ENCODE measurements at regions not wholly inside any gene's neighbourhood (a gene's known extent, or its start where the extent isn't known, plus 50 kb on each side); places are given as distances from the start of the nearest gene placed in this dataset.
"Not testable (repeated sequence)": the region's sequence is repeated elsewhere in the genome, so short reads cannot be mapped to it uniquely, and the experiment has no call there.

DNA sequence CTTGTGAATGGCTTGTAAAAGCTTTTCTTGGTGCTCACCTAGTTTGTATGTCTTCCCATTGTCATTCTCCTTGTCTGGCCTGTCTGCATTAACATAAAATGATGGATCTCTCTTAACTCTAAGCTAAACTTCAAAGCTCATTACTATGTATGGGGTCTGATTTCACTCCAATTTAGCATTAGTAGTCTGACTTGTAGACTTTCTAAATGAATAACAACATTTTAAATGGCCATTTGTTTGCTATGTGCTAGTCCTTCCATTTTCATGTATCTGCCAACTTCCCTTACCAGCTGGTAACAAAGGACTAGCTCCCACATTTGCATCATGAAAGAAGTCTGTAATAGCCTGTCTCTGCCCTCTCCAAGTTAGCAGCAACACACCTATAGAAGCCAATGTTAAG is 324.2 kb upstream of the RGPD4 start:
- DNase-seq, result no peak

DNA sequence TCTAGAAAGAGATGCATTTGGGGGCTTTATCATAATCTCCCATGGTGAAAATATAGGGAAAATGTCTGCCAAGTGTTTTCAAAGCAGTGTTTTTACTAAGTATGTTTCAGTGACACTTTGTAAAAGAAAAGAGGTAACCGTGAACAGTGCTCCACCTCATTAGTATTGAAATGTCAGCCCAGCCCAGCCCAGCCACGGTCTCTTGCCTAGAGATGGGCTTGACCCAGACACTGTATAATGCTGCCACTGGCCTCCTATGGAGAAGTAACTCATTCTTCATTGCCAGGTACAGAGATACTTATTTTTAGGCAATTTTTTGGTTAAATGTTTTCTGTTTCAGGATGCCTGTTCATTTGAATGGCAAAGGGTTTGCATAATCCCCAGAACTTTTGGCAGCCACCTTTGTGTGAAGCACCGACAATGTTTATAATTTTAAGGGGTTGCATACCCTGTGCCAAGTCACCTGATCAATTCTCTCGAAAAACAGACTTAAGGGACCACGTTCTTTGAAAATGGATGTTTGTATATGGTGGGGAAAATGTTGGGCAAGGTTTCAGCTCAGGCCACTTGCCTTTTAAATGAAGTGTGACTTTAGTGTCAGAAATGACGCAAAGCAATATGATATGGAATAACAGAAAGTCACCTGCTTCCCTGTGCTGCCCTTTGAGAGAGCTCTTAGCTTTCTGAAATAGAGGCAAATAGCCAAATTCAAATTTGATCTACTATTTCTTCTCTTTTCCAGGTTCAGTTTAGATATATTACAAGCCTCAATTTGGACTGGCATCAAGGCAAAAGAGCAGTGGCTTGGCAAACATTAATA is 314.5 kb upstream of the RGPD4 start:
- DNase-seq, result no peak

DNA sequence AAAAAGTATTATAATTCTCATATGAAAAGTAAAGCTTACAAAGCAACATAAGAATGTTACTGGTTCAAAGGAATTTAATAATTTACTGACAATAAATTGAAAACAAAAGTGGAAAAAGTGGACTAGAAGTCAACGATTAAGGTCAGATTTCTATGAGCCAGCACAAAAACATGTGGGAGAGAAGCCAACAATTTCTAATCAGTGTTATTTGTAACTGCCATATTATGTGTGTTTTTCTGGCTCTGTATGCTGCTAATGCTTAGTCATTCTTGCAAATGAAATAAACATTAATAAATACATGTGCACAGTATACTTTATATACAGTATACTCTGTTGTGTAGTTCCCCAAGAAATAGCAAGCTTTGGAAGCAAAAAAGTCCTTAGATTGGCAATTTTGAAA is 301.3 kb upstream of the RGPD4 start:
- DNase-seq, result no peak

DNA sequence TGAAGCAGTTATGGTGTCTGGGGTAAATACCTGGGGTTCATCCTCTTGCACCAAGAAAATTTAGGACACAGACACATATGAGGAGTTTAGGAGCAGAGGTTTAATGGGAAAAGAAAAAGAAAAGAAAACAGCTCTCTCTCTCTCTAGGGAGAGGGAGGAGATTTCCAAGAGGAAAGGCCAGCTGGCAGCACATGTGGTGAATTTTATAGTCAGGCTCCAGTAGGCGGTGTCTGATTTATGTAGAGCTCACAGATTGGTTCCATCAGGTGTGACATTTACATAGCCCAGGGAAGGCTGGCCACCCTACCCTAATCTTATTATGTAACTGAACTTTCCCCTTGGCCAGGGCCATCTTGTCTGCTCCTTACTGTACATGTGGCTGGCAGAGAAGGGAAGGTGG is 297.5 kb upstream of the RGPD4 start:
- peak; percentile 94 for DNase-seq

DNA sequence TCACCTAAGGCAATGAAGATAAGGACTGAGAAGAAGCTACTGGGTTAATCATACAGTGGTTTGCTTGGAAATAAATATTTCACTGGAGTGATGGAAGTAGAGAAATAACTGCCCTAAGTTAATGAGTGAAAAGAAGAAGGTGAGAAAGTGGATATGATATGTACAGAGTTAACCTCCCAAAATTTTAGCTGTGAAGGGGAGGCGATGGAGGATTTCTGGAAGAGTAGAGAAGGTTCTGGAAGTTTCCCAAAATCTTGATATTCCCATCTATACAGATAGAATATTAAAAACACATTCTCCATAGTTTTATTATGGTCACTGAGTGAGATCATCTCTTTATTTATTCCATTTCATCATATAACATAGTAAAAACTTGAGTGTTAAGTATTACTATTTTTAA is 296.6 kb upstream of the RGPD4 start:
- DNase-seq, result no peak

DNA sequence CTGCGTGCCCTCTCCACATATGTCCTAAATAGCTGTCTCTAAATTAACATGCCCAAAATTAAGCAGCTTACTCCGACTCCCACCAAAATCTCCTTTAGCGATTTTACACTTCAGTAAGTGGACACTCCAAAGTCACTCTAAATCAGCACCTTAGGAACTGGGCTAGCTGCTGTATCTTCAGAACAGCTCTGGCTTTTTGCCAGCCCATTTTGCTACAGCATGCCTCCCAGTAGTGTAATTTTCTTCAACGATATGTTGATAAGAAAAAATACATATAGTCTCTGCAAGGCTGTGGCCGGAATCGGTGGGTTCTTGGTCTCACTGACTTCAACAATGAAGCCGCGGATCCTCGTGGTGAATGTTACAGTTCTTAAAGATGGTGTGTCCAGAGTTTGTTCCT is 291.8 kb upstream of the RGPD4 start:
- DNase-seq, result no peak

DNA sequence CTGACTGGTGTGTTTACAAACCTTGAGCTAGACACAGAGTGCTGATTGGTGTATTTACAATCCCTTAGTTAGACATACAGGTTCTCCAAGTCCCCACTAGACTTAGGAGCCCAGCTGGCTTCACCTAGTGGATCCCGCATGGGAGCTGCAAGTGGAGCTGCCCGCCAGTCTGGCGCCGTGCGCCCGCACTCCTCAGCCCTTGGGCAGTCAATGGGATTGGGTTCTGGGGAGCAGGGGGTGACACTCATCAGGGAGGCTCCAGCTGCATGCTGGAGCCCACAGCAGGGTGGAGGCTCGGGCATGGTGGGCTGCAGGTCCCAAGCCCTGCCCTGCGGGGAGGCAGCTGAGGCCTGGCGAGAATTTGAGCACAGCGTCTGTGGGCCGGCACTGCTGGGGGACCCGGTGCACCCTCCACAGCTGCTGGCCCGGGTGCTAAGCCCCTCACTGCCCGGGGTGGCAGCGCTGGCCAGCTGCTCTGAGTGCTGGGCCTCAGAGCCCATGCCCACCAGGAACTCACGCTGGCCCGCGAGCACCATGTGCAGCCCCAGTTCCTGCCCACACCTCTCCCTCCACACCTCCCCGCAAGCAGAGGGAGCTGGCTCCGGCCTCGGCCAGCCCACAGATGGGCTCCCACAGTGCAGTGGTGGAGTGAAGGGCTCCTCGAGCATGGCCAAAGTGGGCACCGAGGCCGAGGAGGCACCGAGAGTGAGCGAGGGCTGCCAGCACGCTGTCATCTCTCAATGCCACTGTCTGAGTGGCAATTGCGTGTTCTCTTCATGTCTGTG is 290.6 kb upstream of the RGPD4 start:
- not testable (repeated sequence) for DNase-seq

DNA sequence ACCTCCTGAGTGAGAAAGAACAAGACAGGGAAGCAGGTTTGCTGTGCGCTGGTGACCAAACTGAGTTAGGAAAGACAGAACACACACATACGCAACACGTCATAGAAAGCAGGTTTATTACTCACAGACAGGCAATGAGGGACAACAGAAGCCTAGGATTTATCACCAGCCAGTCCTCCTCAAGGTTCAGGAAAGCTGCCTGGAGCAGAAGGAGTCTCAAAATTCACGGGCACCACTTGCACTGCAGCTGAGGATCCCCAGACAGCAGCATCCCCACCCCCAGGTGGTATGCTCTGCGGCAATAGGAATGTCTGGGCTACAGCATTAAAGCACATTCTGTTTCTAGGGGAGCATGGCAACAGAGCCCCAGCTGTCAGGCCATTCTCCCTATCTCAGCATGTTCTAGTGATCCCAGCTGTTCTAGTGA is 284.4 kb upstream of the RGPD4 start:
- peak; percentile 58 for DNase-seq

DNA sequence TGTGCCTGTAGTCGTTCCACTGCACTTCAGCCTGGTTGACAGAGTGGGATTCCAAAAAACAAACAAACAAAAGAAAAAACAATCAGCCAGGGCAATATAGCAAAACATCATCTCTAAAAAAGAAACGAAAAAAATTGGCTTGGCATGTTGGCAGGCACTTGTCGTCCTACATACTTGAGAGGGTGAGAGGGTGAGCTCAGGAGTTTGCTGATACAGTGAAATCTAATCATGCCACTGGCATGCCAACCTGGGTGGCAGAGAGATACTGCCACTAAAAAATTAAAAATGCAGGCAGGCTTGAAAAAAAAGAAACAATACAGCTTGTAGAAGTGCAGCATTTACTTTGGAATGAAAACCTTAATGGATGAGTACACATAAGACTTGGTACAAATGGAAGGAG is 282.9 kb upstream of the RGPD4 start:
- DNase-seq, result no peak

DNA sequence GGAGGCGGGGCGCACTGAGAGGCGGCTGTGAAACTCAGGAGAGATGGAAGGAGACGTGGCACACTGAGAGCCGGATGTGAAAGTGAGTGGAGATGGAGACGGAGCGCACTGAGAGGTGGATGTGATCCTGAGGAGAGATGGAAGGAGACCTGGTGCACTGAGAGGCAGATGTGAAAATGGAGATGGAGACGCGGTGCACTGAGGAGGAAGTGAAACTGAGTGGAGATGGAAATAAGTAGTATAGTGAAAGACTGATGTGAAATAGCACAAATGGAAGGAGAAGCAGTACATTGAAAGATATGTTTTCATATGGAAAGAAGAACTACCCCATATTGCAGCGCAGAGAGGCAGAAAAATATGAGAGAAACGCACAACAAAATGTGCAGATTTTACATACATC is 281.6 kb upstream of the RGPD4 start:
- DNase-seq, result no peak

DNA sequence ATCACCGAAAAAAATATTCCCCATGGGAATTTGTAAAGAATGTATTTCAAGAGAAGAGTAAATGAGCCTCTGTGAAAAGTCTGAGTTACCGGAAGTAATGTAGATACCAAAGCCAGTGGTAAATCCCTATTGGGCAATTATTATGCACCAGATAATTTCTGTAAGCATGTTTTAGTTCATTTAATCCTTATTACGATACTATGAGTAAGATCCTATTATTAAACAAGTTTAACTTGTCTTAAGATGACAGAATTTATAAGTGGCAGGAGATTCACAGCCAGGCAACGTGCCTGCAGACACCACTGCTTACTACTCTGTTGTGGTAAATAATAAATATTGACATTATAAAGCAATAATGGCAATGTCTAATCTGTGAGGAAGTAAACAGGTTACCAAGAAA is 280.8 kb upstream of the RGPD4 start:
- no peak for DNase-seq

DNA sequence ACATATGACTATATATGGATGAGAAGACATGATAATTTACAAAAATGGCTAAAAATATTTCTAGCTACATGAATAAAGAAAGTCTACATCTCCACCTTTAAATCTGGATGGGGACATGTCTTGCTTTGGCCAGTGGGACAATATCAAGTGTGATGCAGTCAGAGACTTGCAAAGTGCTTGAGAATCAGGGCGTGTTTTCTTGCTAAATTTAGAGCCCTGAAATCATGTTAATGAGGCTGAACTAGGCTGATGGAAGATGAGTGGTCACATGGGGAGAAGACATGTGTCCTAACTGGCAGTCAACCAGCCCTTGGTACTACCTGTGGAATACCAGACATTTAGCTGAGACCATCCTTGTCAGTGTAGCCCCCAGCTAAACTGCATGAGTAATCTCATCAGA is 278.5 kb upstream of the RGPD4 start:
- DNase-seq, result no peak

DNA sequence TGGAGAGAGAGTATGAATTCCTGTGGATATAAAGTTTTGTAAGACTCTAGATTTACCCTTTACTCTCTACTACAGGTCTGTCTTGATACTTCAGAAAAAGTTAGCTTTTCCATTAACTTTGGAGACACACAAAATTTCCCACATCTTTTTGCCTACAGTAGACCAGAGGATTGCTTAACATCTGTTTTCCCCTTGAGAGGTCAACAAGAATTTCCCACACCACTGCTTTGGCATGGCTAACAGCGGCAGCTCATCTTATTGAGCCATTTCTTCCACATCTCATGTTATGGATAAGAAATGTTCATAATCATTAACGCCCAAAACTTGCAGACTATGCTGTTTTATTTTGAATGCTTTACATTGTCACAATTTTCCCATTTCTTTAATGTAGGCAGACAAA is 273.6 kb upstream of the RGPD4 start:
- DNase-seq, result no peak

DNA sequence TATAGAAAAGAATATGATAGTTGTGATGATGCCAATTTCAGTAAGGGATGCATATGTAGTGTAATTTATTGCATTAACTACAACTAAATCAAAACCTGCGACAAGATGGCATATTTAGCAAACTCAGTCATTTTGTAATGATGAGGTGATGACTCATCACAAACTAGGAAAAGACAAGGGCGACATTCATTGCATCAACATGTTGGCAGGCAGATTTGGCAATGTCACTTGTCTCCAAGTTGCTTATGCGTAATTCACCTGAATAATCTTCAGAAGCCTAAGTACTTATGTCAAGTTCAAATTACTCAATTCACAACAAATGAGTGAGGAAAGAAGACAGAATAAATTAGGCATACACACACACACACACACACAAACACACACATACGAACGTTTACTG is 273.2 kb upstream of the RGPD4 start:
- no peak for DNase-seq

DNA sequence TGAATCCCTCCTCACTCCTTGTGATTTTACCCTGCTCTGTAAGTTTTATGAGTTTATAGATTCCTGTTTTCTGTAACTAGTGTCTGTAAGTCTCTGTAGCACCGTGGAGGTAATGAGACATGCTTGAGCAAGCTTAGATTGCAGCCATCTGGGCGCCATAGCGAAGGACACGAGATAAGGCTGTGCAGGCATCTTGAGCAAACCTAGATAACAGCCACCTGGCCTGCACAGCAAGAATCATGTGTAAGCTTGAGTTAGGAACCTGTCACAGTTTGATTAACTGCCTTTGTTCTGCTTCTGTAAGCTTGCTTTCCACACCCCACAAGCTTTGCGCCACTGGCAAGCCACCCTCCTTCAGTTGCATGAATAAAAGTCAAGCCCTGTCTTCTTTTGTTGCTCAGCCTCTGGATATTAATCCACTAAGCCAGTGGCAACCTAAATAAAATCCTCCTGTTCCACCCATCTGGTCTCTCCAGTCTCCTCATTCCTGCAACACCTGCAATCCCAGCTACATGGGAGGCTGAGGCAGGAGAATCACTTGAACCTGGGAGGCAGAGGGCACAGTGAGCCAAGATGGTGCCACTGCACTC is 270.6 kb upstream of the RGPD4 start:
- no peak for DNase-seq

DNA sequence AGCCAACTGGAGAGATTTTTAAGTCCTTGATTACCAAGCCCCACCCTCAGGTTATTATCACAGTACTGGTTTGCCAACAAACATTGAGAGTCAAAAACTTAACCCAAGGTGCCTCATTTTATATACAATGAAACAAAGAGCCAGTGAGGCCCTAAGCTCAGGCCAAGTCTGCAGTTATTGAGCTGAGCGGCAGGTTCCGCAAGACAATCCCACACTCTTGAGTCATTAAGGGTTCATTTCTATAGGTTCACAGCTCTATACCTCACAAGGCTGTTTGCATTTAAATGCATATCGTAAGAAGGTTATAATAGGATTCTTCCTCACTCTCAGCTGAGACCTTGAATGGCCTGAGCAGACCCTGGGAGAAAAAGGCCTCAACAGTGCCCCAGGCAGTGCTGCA is 268.4 kb upstream of the RGPD4 start:
- no peak for DNase-seq

DNA sequence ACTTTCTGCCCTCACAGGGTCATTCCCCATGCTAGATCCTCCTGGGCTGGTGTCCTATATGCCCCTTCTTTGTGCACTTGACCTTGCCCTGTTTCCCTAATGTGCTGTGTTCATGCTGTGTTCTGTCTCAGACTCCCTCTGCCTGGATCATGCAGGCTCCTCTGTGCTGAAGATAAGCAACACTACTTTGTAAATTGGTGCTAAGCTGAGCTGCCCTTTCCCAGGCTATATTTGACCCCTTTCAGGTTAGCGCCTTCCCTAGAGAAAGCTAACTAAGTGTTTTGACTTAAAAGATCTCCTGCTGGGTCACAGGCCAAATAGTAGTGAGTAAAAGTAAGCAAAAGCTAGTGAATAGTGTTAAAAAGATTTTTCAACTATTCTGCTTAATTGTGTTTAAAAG is 257.2 kb upstream of the RGPD4 start:
- DNase-seq, result no peak

DNA sequence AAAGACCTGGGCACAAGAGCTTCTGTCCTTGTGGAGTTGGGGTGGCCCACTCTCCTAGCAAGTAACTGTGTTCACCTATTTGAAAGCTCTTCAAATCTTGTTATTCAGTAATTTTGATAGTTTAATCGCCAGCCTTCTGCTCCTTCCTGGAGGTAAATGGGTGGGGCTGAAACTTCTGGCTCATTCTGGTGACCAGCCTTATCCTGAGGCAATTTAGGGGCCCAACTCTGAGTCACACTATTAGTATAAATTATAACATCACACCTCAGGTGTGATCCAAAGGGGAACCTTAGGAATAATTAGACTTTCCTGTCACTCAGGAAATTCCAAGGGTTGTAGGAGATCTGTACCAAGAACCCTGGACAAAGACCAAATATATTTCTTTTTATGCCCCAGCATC is 255.8 kb upstream of the RGPD4 start:
- no peak for DNase-seq

DNA sequence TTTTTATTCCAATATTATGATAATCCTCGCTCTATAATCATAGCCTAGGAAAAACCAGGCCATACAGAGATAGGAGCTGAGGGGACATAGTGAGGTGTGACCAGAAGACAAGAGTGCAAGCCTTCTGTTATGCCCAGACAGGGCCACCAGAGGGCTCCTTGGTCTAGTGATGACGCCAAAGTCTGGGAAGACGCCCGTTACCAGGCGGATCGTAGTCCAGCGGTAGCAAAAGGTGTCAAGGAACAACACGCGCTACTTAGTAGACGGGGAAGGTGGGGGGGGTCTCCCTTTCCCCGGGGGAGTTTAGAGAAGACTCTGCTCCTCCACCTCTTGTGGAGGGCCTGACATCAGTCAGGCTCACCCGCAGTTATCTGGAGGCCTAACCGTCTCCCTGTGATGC is 253.8 kb upstream of the RGPD4 start:
- not testable (repeated sequence) for DNase-seq

DNA sequence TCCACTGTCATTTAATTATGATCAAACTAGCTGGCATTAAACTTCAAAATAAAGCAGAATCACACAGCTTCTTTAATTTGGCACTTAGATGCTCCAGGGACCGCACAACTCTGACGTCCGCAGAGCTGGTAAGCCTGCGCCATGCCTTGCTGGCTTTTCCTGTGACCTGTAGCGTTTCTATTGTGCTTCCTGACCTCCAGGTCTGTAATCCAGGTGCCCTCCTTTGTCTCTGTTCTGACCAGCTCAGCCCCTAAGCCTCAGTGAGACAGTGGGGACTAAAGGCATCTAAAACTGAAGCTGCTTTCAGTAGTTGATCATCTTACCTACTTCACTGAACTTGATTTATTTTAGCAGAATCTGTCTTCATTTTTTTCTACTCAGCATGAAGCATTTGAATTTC is 249.7 kb upstream of the RGPD4 start:
- DNase-seq, result no peak

DNA sequence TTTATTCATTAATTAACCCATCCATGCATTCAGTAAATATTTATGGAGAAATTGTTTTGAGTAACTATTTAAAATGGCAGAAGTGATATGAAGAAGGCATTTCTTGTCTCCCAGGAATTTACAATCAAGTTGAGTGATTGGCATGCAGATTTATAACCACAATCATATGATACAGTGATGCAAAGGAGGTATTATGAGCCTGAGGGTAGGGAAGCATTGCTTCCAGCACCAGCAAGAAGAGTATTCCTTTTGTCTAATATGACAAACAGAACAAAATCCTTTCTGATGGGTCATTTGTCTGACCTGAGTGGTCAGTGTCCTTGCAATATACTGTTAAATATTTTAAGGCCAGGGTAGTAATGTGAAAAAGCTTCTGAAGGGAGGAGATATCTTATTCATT is 244.2 kb upstream of the RGPD4 start:
- DNase-seq, result no peak

DNA sequence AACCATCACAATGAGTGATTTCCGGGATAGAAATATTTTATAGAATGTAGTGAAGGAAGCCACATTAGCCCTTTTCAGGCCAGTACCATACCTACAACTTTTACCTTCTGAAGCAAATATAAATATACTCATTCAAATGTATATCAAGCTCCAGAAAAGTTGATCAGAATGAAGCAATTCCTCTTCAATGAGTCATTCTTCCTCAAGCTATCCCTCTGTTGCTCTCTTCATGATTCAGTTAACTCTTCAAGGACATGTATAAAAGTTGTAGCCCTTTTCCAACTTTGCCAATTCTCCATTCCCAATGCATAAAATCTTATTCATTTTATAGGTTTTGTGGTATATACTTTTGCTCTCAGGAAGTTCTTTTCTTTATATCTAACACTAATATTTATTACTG is 242.1 kb upstream of the RGPD4 start:
- DNase-seq, result no peak

DNA sequence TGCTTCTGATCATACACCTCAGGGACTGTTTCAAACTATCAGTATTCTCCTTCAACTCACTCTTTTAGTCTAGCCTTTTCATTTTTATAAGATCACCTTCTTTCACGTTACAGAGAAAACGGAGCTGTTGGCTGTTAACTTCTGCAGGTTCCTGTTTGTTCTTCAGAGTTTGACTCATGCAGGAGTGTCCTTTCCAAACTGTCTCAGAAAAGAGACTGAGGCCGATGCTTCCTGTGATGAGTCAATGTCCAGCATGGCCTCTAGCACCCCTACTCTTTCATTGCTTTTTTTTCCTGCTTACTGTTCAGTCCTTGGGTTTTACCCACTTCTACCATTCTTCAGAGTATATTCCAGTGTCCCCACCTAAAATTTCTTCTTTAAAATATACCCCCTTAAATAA is 240.8 kb upstream of the RGPD4 start:
- no peak for DNase-seq

DNA sequence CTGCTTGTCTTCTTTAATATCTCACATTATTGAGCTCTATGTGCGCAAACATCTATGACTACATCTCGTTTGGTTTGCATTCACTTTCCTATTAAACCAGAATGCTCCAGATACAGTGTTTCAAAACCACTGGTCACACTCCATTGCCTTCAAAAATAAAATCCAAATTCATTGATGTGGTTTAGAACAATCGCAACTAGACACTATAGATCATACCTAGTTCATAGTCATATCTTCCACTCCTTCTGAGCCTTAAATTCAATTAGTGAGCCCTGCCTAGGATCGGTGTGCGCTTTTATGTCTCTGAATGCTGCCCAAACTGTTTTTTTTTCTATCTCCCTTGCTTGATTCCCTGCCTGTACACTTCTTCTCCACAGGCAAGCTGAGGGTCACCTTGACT is 238.5 kb upstream of the RGPD4 start:
- DNase-seq, result no peak

Measured in NCI-H524 treated with DMSO at 0.1 percent for 48 hours (cell line).